Endometrium (tissue), 2 donors: ENCODE measurements at regions not wholly inside any gene's neighbourhood (a gene's known extent, or its start where the extent isn't known, plus 50 kb on each side); places are given as distances from the start of the nearest gene placed in this dataset.

Source experiments
- FAIRE-seq: peaks from 2 replicates; lab custom pipeline; 2012; peaks lifted over from hg19 to GRCh38; lab: Jason Lieb, UNC
- donor health status: control.
- donor health status: control.

DNA sequence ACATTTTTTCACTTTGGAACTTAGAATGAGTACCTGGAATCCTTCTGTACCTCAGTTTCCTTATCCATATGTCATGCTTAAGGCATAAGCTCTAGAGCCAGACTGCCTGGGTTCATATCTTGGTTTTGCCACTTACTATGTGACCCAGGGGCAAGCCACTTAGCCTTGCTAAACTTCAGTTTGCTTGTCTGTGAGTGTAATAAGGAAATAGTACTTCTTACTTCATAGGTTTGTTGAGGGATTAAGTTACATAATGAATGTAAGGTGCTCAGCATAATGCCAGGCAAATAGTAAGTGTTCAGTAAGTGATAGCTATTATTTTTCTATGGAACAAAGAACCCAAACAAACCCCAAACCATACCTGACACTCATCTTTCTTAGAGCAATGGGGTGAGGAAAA lies 225.1 kb downstream of the BCAT1 start:
- no peak for FAIRE-seq

GRCh38 chr12:24721191-24721590 lies 227.7 kb downstream of the BCAT1 start:
- FAIRE-seq: no peak

GRCh38 chr12:24719293-24719721 lies 229.6 kb downstream of the BCAT1 start:
- FAIRE-seq: no peak

- no peak for FAIRE-seq
Observed at GRCh38 chr12:24718617-24719016, 230.3 kb downstream of the BCAT1 start.

- no peak for FAIRE-seq
Observed at GRCh38 chr12:24714237-24714636, 234.7 kb downstream of the BCAT1 start.

DNA sequence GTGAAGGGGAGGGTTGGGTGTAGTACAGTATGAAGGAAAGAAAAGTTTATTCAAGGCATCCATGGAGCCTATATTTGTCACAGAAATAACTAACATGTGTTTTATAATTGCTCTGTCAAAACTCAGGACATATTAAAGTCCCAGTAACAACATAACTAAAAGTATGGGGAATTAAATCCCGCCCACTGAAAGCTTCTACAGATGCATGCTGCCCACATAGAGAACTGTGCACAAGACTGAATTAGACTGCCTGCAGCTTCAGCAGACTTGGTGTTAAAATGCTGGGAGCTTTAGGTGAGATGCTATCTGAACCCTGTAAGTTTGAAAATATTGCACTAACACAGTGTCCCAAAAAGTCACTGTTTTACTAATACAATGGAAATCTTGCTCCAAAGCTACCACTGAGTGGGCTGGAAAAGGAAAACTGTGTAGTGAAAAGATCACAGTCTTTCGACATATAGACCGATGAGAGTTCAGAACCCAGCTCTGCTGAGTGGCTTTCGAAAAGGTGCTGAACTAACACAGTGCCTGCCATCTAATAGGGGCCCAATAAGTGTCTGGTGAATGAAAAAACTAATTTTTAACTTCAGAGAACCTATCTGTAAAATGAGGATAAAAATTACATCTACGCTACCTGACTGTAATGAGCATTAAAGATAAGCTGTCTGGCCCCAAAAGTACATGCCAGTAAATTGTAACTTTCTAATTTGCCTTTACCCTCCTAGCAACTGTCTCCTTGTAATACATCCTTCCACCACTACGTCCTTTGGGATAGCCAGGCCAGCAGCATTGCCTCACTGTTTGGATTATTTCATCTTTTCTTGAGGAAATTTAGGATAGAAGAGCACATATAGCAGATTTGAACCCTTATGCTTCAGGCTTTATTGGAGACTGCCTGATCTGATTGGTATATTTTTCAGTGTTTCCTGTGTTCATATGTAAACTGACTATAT lies 237.6 kb downstream of the BCAT1 start:
- FAIRE-seq: no peak

DNA sequence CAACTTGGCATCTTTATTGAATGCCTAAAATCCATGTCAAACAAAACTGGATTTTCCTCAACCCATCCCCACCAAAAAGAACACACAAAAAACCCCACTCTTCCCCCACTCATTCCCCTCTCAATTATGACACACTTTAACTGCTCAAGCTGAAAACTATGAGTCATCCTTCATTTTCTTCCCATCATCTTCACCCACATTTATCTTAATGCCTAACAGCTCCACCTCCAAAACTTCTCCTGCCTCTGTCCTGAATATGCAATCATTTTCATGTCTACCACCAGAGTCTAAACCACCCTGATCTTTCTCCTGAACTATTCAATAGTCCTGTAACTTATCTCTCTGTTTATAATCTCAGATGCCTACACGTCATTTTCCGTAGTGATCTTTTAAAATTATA lies 239.7 kb downstream of the BCAT1 start:
- no peak for FAIRE-seq

DNA sequence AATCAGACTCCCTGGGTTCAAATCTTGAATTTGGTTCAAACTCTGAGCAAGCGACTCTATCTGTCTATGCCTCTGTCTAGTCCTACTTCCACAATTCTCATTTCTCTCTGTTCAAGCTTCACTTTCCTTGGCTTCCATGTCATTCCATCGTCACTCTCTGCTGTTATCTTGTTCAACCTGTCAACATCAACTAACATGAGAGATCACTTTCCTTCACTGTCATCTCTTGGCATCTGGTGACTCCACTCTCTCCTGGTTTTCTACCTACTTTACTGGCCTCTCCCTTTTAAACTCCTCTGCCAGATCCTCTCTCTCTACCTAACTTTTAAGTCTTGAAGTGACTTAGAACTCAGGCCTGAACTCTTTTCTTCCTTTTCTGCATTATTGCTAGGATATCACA lies 240.2 kb downstream of the BCAT1 start:
- no peak for FAIRE-seq

DNA sequence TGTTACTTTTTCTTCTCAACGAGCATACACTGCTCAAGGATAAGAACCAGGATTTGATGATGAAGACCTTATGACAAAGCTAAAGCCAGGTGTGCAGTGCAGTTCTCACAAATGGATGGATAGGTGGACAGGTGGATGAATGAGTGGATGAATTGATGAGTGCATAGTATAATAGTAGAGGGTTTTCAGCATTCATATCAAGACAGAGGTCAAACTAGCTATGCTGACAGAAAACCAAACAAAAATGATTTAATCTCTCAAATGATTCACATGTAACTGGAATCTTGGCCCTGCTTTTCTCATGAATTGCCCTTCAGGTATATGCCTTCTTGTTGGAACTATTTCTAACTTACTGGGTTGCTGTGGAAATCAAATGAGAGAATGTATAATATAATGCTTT lies 240.9 kb downstream of the BCAT1 start:
- no peak for FAIRE-seq

- FAIRE-seq: no peak
Observed at GRCh38 chr12:24707334-24707733, 241.6 kb downstream of the BCAT1 start.

DNA sequence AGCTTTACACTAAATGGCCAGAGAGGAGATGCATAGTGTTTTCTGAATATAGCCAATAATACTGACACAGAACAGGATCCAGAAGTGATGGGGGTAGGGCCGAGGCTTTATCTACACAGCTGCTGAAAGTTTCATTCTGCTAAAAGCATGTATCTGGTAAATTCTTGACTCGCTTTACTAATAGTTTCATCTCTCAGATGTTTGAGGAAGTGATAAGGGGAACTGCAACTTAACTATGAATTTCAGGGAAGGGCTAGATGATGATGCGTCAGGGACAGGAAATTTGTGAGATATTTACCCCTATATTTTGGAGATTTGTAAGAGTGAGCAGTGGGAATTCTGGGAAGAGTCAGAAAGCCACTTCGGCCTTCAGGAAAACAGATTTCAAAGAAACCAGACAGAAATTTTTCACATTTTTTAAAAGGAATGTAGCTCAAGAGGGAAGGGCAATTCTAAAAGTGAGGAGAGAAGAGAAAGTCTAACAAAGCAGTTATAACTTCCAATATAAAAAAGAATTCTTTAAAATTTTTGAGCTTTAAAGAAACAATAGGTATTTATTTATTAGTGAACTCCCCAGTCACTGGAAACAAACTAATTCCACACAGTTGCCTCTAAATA lies 243.1 kb downstream of the BCAT1 start:
- no peak for FAIRE-seq

GRCh38 chr12:24705216-24705615 lies 243.7 kb downstream of the BCAT1 start:
- no peak for FAIRE-seq

DNA sequence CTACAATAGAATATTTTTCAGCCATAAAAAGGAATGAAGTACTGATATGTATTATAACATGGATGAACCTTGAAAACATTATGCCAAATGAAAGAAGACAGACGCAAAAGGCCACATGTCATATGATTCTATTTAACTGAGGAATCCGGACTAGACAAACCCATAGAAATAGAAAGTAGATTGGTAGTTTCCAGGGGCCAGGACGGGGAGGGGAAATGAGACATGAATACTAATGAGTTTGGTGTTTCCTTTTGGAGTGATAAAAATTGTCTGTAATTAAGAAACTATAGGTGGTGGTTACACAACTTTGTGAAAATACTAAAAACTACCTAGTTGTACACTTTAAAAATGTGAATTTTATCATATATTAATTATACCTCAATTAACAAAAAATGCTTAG lies 247.6 kb downstream of the BCAT1 start:
- no peak for FAIRE-seq

GRCh38 chr12:24698972-24699371 lies 249.9 kb downstream of the BCAT1 start:
- no peak for FAIRE-seq

- FAIRE-seq: no peak
Observed at GRCh38 chr12:24697769-24698168, 251.1 kb downstream of the BCAT1 start.

- no peak for FAIRE-seq
Observed at GRCh38 chr12:24697295-24697694, 251.6 kb downstream of the BCAT1 start.

GRCh38 chr12:24696800-24697199 lies 252.1 kb downstream of the BCAT1 start:
- FAIRE-seq: no peak

GRCh38 chr12:24695657-24696329 lies 253.1 kb downstream of the BCAT1 start:
- no peak for FAIRE-seq

GRCh38 chr12:24695103-24695502 lies 253.8 kb downstream of the BCAT1 start:
- no peak for FAIRE-seq

GRCh38 chr12:24688601-24689000 lies 260.3 kb downstream of the BCAT1 start:
- FAIRE-seq: no peak

- FAIRE-seq: no peak
Observed at GRCh38 chr12:24681570-24681969, 267.3 kb downstream of the BCAT1 start.

- FAIRE-seq: no peak
Observed at GRCh38 chr12:24679126-24679525, 269.8 kb downstream of the BCAT1 start.

- FAIRE-seq: no peak
Observed at GRCh38 chr12:24678436-24678835, 270.5 kb downstream of the BCAT1 start.
